ENCODE measurements at regions not wholly inside any gene's neighbourhood (a gene's known extent, or its start where the extent isn't known, plus 50 kb on each side); places are given as distances from the start of the nearest gene placed in this dataset.

DNA sequence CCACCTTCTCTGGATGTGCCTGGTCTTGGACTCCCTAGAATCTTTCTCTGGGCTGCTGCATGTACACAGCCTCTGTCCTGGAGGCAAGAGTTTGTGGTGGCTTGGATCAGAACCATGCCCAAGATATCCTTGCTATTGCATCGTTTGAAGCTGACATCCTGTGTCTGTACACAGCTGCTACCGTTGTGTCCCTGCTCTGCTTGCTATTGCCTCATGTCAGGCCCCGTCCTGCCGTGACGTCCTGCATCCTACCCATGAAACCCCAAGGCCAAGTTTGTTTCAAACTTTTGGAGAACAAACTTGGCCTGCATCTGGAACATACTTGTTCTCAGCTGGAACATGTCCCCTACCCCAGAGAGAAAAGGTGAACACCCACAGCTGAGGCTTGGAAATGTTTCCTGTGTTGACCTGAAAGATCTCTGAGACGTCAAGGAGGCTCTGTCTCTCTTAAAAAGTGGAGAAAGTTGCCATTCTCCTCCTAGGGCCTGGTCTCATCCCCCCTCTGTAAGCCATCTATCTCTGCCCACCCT, 78.1 kb downstream of the HFE start:
- TF ChIP-seq POLR2A (IDR thresholded peaks at IDR 0.05; ENCODE audit: low read depth, low read length) (no peak), POLR2AphosphoS5 (IDR thresholded peaks at IDR 0.05; ENCODE audit: low read depth, low read length) (no peak), SPI1 (IDR thresholded peaks at IDR 0.05; ENCODE audit: low read depth, low read length) (no peak), TAF1 (IDR thresholded peaks at IDR 0.05; ENCODE audit: low read depth, low read length) (no peak)

Data from GM12891 (cell line).